GM10266 (cell line): ENCODE measurements at regions not wholly inside any gene's neighbourhood (a gene's known extent, or its start where the extent isn't known, plus 50 kb on each side); places are given as distances from the start of the nearest gene placed in this dataset.

Source experiments
- DNase-seq: peaks from one replicate; pipeline ENCODE4 v3.0.0; 2012; ENCODE audit errors: extremely low spot score
- TF ChIP-seq, protein P1 (sequence below): IDR thresholded peaks from 2 replicates; pipeline ENCODE4 v1.5.1; 2012; ENCODE audit warnings: mild to moderate bottlenecking, low read depth; ENCODE audit not compliant: control insufficient read depth, insufficient read depth; ENCODE audit errors: missing control alignments

GRCh38 chr18:25896178-25896780, 194.1 kb downstream of the SS18 start:
- DNase-seq: peak; percentile 50
- TF ChIP-seq, protein P1, sequence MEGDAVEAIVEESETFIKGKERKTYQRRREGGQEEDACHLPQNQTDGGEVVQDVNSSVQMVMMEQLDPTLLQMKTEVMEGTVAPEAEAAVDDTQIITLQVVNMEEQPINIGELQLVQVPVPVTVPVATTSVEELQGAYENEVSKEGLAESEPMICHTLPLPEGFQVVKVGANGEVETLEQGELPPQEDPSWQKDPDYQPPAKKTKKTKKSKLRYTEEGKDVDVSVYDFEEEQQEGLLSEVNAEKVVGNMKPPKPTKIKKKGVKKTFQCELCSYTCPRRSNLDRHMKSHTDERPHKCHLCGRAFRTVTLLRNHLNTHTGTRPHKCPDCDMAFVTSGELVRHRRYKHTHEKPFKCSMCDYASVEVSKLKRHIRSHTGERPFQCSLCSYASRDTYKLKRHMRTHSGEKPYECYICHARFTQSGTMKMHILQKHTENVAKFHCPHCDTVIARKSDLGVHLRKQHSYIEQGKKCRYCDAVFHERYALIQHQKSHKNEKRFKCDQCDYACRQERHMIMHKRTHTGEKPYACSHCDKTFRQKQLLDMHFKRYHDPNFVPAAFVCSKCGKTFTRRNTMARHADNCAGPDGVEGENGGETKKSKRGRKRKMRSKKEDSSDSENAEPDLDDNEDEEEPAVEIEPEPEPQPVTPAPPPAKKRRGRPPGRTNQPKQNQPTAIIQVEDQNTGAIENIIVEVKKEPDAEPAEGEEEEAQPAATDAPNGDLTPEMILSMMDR: peak; percentile 78

- TF ChIP-seq, protein P1: no peak
- DNase-seq: no peak
Measured at GRCh38 chr18:25895518-25895917, 194.9 kb downstream of the SS18 start.

- TF ChIP-seq, protein P1: no peak
- DNase-seq: no peak
Measured at GRCh38 chr18:25886283-25886682, 204.1 kb downstream of the SS18 start.

GRCh38 chr18:25883091-25883490, 207.3 kb downstream of the SS18 start:
- no peak for DNase-seq
- TF ChIP-seq, protein P1: no peak

DNA sequence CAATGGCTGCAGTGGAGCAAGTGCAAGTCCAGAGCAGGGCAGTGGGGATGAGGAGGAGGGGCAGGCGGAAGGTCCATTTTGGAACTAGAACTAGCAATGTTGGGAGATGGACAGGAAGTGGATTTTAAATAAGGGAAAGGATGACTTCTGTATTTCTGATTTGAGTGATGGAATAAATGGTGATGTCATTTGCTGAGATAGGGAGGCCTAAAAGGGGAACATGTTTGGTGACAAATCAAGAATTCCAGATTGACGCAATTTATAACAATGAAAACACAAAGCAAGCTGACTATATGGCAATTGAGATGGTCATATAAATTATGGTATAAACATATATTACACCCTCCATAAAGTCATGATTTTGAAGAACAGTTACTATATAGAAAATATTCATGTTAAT, 209.3 kb downstream of the SS18 start:
- no peak for DNase-seq
- TF ChIP-seq, protein P1: no peak

DNA sequence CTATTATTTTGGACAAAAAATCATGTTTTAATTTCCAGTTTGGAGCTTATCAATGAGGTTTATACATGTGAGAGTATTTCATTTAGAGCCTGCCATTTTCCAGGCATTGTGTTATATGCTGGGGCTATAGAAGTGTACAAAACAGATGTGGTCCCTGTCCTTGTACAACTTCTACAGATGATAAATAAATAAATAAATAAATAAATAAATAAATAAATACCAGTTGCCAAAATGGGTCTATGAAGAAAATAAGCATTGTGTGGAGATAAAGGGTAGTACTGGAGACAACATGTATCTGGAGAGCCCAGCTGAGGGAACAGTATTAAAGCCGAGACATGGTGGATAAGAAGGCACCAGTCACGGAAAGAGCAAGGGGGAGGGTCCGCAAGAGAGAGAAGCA, 210.0 kb downstream of the SS18 start:
- no peak for DNase-seq
- TF ChIP-seq, protein P1: no peak

DNA sequence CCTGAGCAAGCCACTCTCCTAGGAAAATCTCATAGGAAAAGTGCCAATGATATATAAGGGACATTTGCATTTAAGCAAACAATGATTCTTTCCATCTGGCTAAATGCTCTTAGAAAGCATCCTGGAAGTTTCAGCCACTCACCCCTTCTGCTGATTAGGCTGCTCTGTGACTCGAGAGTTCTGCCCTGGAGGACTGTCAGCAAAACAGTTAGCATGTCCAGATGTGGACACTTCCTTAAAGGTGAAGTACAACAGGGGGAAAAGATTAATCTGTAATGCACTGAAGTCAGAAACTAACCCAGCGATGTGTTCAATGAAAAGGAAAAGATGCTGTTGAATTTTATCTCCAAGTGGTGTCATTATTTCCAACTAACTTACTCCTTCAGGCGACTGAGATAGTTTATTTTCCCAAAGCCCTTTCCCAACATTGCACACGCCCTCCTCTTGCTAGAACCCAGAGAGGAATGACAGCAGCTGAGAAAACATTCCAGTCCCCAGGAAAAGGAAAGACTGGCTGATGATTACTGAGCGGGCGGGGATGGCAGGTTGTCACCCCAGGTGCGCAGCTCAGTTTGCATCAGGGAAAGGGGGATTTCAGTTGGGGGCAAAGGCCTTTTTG, 214.0 kb downstream of the SS18 start:
- TF ChIP-seq, protein P1: no peak
- DNase-seq: no peak
